ENCODE measurements at regions not wholly inside any gene's neighbourhood (a gene's known extent, or its start where the extent isn't known, plus 50 kb on each side); places are given as distances from the start of the nearest gene placed in this dataset.
A peak's percentile ranks its signal among the peaks of the same experiment; 100 is the strongest.
"Not testable (repeated sequence)": the region's sequence is repeated elsewhere in the genome, so short reads cannot be mapped to it uniquely, and the experiment has no call there.

DNA sequence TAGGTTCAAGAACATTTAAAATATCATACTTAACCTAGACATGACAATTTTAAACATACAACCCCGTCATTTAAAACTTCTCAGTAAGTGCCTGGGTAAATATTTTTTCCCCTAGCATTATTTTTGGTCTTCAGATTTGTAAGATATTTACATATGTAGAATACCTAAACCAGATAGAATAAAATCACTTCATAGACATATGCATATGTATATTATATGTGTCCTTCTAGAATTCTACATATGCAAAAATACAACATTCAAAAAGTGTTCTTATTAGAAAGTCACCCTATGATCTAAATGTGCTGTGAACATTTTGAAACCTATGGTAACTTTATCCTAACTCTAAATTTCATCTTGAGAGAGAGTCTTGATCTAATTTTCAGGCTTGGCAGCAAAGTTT, 1467.0 kb upstream of the B3GALT2 start:
- no peak for DNase-seq (ENCODE audit: extremely low read depth, low read depth)

GRCh38 chr1:194647118-194647517, 1460.7 kb upstream of the B3GALT2 start:
- no peak for DNase-seq (ENCODE audit: extremely low read depth, low read depth)

DNA sequence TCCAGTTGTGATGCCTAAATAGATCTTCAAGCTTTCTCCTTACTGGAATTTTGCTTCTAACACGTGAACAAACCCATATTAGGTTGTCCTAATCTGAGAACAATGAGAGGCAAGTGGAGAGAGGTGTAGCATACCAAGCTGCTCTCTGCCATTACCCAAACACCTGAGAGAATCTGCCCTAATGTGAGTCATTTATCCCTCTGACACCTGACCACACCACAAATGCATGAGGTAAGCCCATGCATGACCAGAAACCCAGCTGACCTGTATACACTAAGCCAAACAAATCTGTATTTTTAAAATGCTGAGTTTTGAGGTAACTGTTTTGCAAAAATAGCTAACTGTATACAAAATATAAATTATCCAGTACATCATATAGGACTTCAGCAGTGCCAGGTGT, 1458.1 kb upstream of the B3GALT2 start:
- DNase-seq (ENCODE audit: extremely low read depth, low read depth), result no peak

- no peak for DNase-seq (ENCODE audit: extremely low read depth, low read depth)
Observed at GRCh38 chr1:194640322-194640721, 1453.9 kb upstream of the B3GALT2 start.

DNA sequence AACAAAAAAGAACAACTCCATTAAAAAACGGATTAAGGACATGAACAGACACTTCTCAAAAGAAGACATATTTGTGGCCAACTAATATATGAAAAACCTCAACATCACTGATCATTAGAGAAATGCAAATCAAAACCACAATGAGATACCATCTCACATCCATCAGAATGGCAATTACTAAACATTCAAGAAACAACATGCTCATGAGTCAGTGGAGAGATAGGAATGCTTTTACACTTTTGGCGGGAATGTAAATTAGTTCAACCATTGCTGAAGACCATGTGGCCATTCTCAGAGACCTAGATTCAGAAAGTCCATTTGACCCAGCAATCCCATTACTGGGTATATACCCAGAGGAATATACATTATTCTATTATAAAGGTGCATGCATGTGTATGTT, 1442.6 kb upstream of the B3GALT2 start:
- DNase-seq (ENCODE audit: extremely low read depth, low read depth), result no peak

GRCh38 chr1:194624833-194625232, 1438.4 kb upstream of the B3GALT2 start:
- DNase-seq (ENCODE audit: extremely low read depth, low read depth), result no peak

DNA sequence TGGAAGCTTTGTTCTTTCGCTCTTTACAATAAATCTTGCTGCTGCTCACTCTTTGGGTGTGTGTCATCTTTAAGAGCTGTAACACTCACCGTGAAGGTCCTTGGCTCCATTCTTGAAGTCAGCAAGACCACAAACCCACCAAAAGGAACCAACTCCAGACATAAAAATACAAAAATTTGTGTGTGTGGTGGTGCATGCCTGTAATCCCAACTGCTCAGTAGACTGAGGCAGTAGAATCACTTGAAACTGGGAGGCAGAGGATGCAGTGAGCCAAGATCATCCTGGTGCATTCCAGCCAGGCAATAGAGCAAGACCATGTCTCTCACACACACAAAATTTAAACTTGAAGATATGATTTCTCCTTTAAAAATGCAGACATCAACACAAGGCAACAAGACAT, 1431.7 kb upstream of the B3GALT2 start:
- no peak for DNase-seq (ENCODE audit: extremely low read depth, low read depth)

GRCh38 chr1:194617272-194617671, 1430.9 kb upstream of the B3GALT2 start:
- DNase-seq (ENCODE audit: extremely low read depth, low read depth), result not testable (repeated sequence)

GRCh38 chr1:194616835-194617234, 1430.4 kb upstream of the B3GALT2 start:
- DNase-seq (ENCODE audit: extremely low read depth, low read depth), result no peak

- DNase-seq (ENCODE audit: extremely low read depth, low read depth), result no peak
Observed at GRCh38 chr1:194602184-194602583, 1415.8 kb upstream of the B3GALT2 start.

DNA sequence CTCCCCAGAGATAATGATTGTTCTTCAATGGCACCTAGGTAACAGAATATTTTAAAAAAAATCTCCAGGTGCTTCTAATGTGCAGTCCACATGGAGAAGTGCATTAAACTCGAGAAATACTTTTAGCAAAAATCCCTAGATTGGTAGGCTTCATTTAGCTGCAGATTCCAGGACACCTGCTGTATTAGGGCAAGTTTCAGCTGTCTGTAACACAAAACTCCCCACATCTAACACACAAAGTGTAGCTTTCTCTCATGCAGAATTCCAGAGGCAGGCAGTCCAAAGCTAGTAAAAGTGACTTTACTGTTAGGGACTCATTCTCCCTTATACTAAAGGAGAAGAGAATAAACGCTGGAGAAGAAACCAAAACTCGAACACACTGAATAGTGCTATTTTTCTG, 1414.3 kb upstream of the B3GALT2 start:
- no peak for DNase-seq (ENCODE audit: extremely low read depth, low read depth)

GRCh38 chr1:194598098-194598497, 1411.7 kb upstream of the B3GALT2 start:
- no peak for DNase-seq (ENCODE audit: extremely low read depth, low read depth)

GRCh38 chr1:194586302-194586701, 1399.9 kb upstream of the B3GALT2 start:
- no peak for DNase-seq (ENCODE audit: extremely low read depth, low read depth)

GRCh38 chr1:194584052-194584451, 1397.6 kb upstream of the B3GALT2 start:
- DNase-seq (ENCODE audit: extremely low read depth, low read depth), result no peak

DNA sequence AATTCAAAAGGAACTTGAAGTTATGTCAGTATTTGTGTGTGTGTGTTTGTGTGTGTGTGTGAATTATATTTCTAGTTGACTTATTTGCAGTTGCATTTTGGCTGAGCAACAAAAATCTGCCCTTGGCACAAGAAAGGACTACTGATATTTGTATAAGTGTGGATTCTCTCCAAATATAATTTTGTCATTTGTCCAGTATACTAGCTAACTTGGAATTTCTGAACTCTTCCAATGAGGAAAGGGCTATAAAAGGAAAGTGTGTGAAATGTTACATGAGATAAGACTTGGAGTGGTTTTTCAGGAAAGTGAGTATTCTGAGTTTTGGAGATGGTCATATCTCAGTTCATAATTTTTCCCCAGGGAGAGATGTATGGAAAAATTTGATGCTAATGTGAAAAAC, 1384.1 kb upstream of the B3GALT2 start:
- no peak for DNase-seq (ENCODE audit: extremely low read depth, low read depth)

DNA sequence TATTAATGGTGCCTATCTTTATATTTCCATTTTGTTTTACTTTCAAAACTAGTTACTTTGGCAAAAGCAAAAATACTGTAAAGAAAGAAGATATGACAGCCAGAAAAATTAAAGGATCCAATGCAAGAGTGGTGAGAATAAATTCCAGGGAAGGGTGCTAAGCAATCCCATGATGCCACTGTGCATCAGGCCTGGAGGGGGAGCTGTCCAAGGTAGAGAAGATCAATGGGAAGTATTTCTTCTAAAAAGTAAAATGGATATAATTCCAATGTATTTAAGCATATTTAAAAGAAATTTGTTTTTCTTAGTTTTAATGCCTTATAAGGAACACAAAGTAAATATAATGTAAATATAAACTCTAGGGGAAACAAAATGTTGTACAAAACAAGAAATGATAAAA, 1382.2 kb upstream of the B3GALT2 start:
- DNase-seq (ENCODE audit: extremely low read depth, low read depth), result peak; percentile 9

DNA sequence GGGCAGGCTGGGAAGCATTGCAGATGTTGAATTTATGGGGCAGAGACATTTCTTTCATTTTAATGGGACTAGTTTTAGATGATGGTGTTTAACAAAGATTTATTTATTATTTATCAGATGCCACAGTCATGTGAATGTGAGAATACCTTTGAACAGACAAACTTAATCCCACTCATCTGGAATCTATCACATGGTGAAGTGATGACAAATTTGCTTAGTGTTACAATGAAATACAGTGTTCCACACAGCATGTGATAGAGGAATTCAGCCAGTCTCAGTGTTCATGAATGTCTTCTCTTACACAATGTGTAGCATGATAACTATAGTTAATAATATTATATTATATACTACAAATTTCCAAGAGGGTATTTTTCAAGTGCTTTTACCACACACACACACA, 1361.7 kb upstream of the B3GALT2 start:
- DNase-seq (ENCODE audit: extremely low read depth, low read depth), result no peak

DNA sequence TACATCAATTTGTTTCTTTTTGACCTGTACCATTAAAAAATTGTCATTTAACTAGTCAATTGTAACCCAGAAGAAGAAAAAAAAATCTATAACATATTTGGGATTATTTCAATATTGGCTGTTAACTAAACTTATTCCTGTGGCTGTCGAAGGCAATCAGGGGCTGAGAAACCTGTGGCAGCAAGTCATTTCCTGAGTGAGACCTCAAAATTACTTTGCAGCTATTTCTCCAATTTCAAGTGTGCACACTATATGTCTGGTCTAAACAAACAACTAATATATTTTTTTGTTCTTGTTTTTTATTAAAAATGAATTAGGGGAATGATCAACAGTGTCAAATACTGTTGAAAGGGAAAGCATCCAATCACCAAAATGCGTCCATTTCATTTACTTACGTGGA, 1357.6 kb upstream of the B3GALT2 start:
- DNase-seq (ENCODE audit: extremely low read depth, low read depth), result no peak

- DNase-seq (ENCODE audit: extremely low read depth, low read depth), result no peak
Observed at GRCh38 chr1:194538453-194538852, 1352.0 kb upstream of the B3GALT2 start.

GRCh38 chr1:194537521-194537920, 1351.1 kb upstream of the B3GALT2 start:
- no peak for DNase-seq (ENCODE audit: extremely low read depth, low read depth)

- DNase-seq (ENCODE audit: extremely low read depth, low read depth), result no peak
Observed at GRCh38 chr1:194535369-194535768, 1349.0 kb upstream of the B3GALT2 start.

- DNase-seq (ENCODE audit: extremely low read depth, low read depth), result no peak
Observed at GRCh38 chr1:194534784-194535183, 1348.4 kb upstream of the B3GALT2 start.

DNA sequence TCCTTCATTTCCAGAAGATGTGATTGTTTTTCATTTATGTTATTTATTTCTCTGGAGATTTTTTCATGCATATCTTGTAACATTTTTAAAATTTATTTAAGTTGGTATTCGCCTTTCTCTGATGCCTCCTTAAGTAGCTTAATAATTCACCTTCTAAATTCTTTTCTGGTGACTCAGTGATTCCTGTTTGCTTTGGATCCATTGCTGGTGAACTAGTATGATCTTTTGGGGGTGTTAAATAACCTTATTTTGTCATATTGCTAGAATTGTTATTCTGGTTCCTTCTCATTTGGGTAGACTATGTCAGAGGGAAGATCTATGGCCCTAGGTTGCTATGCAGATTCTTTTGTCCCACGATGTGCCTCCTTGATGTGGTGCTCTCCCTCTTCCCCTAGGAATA, 1347.2 kb upstream of the B3GALT2 start:
- no peak for DNase-seq (ENCODE audit: extremely low read depth, low read depth)

DNA sequence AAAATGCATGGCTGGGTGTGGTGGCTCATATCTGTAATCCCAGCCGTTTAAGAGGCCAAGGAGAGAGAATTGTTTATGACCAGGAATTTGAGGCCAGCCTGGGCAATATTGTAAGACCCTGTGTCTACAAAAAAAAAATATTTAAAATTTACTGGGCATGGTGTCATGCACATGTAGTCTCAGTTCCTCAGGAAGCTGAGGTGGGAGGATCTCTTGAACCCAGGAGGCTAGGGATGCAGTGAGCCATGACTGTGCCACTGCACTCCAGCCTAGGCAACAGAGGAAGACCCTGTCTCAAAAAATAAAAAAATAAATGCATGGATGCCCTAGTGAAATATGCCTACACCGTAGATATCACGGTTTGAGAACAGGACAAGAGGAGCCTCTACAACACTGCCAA, 1331.2 kb upstream of the B3GALT2 start:
- DNase-seq (ENCODE audit: extremely low read depth, low read depth), result no peak
